ENCODE measurements at regions not wholly inside any gene's neighbourhood (a gene's known extent, or its start where the extent isn't known, plus 50 kb on each side); places are given as distances from the start of the nearest gene placed in this dataset.
A peak's percentile ranks its signal among the peaks of the same experiment; 100 is the strongest.

DNA sequence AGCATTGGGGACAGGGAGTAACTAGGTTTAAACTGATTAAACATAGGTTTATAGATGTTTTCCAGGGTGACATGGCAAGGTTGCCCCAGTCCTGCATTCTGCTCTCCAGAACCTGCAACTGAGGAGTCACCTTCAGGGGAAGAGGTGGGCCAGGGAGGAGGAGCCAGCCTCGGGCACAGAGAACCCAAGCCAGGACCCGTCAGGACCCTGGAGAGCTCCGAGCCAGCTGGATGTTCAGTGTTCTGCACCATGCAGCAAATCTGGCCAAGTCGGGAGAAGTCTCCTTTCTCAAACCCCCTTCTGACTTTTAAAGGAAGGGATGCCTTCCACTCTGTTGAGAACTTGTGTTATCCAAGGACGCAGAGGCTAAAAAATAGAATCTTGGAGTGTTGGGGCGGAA lies 62.1 kb upstream of the SLC6A11 start:
- H3K36me3 ChIP-seq (replicated peaks in 1 of 2; ENCODE audit: control insufficient read depth in 1 of 2, insufficient read depth in 2 of 2, low read length in 1 of 2), result no peaks in the 10 kb centered on the region
- no peak overlapping the region for H3K27ac ChIP-seq (ENCODE audit: low read depth in 2 of 2, low read length in 1 of 2)
- ChIA-PET POLR2A (no interaction called here), CTCF (interaction anchor here (0.9 to 12.7 kb wide), 3 partner anchors 15 to 336 kb away, joined by 3 to 152 read pairs (median 31); no protein-coding TSS in a partner anchor)
- H3K4me3 ChIP-seq (ENCODE audit: low read depth in 2 of 2, low read length in 1 of 2), result no peak overlapping the region
- TF ChIP-seq, protein P1, sequence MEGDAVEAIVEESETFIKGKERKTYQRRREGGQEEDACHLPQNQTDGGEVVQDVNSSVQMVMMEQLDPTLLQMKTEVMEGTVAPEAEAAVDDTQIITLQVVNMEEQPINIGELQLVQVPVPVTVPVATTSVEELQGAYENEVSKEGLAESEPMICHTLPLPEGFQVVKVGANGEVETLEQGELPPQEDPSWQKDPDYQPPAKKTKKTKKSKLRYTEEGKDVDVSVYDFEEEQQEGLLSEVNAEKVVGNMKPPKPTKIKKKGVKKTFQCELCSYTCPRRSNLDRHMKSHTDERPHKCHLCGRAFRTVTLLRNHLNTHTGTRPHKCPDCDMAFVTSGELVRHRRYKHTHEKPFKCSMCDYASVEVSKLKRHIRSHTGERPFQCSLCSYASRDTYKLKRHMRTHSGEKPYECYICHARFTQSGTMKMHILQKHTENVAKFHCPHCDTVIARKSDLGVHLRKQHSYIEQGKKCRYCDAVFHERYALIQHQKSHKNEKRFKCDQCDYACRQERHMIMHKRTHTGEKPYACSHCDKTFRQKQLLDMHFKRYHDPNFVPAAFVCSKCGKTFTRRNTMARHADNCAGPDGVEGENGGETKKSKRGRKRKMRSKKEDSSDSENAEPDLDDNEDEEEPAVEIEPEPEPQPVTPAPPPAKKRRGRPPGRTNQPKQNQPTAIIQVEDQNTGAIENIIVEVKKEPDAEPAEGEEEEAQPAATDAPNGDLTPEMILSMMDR (IDR thresholded peaks at IDR 0.05), result no peak
- TF ChIP-seq, protein P2, sequence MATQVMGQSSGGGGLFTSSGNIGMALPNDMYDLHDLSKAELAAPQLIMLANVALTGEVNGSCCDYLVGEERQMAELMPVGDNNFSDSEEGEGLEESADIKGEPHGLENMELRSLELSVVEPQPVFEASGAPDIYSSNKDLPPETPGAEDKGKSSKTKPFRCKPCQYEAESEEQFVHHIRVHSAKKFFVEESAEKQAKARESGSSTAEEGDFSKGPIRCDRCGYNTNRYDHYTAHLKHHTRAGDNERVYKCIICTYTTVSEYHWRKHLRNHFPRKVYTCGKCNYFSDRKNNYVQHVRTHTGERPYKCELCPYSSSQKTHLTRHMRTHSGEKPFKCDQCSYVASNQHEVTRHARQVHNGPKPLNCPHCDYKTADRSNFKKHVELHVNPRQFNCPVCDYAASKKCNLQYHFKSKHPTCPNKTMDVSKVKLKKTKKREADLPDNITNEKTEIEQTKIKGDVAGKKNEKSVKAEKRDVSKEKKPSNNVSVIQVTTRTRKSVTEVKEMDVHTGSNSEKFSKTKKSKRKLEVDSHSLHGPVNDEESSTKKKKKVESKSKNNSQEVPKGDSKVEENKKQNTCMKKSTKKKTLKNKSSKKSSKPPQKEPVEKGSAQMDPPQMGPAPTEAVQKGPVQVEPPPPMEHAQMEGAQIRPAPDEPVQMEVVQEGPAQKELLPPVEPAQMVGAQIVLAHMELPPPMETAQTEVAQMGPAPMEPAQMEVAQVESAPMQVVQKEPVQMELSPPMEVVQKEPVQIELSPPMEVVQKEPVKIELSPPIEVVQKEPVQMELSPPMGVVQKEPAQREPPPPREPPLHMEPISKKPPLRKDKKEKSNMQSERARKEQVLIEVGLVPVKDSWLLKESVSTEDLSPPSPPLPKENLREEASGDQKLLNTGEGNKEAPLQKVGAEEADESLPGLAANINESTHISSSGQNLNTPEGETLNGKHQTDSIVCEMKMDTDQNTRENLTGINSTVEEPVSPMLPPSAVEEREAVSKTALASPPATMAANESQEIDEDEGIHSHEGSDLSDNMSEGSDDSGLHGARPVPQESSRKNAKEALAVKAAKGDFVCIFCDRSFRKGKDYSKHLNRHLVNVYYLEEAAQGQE (IDR thresholded peaks at IDR 0.05; ENCODE audit: low read depth, low read length), result peak; percentile 97
- H3F3A ChIP-seq (replicated peaks; ENCODE audit: insufficient read depth), result no peaks in the 10 kb centered on the region
- no peaks in the 10 kb centered on the region for H3K79me2 ChIP-seq (ENCODE audit: insufficient read depth)
- no peak for DNase-seq
- H3K9me2 ChIP-seq, result no peaks in the 10 kb centered on the region
- no peak overlapping the region for H2AFZ ChIP-seq (ENCODE audit: low read depth)
- 20% methylated on average over 5 of the region's 6 CpGs for WGBS (ENCODE audit: low lambda C conversion rate)
- H3K9ac ChIP-seq, result no peak overlapping the region
- H4K20me1 ChIP-seq (ENCODE audit: insufficient read depth), result no peaks in the 10 kb centered on the region
- H3K27me3 ChIP-seq (ENCODE audit: insufficient read depth), result no peaks in the 10 kb centered on the region
- H3K4me2 ChIP-seq, result no peak overlapping the region
- H3K9me3 ChIP-seq, result no peaks in the 10 kb centered on the region
- no peaks in the 10 kb centered on the region; a peak in 1 of 4 replicates for H3K4me1 ChIP-seq (ENCODE audit: control insufficient read depth in 1 of 2, insufficient read depth in 2 of 2, low read depth in 1 of 2, low read length in 1 of 2)

DNA sequence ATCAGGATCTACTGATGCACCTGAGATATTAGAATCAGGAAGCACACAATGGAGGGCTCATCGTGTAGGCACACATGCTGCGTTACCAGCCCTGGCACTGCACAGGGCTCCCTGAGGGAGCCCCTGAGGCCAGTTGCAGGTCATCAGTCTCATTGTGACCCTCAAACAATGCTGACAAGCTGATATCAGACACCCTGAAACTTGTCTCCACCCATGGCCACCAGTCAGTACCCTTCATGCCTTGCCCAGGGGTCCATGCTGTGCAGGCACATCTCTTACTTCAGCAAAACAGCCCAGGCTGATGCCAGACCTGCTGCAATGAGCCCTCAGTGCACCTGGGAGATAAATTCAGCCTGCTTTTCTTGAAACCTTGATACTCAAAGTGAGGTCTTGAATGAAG lies 59.5 kb upstream of the SLC6A11 start:
- CTCF ChIA-PET, result interaction anchor here (1.0 to 12.7 kb wide), 12 partner anchors 12 to 339 kb away, joined by 3 to 152 read pairs (median 4); no protein-coding TSS in a partner anchor
- POLR2A ChIA-PET, result no interaction called here
- no peaks in the 10 kb centered on the region for H3K9me3 ChIP-seq
- no peaks in the 10 kb centered on the region for H3K36me3 ChIP-seq (replicated peaks in 1 of 2; ENCODE audit: control insufficient read depth in 1 of 2, insufficient read depth in 2 of 2, low read length in 1 of 2)
- no peak overlapping the region for H2AFZ ChIP-seq (ENCODE audit: low read depth)
- H3K9ac ChIP-seq, result no peak overlapping the region
- no peak overlapping the region for H3K4me2 ChIP-seq
- no peak overlapping the region for H3K27ac ChIP-seq (ENCODE audit: low read depth in 2 of 2, low read length in 1 of 2)
- no peak for DNase-seq
- no peaks in the 10 kb centered on the region for H3K9me2 ChIP-seq
- WGBS (ENCODE audit: low lambda C conversion rate), result no CpG with 5 or more reads among the region's 2 CpGs
- H3F3A ChIP-seq (replicated peaks; ENCODE audit: insufficient read depth), result no peaks in the 10 kb centered on the region
- H4K20me1 ChIP-seq (ENCODE audit: insufficient read depth), result no peaks in the 10 kb centered on the region
- no peaks in the 10 kb centered on the region; a peak in 1 of 4 replicates for H3K4me1 ChIP-seq (ENCODE audit: control insufficient read depth in 1 of 2, insufficient read depth in 2 of 2, low read depth in 1 of 2, low read length in 1 of 2)
- H3K4me3 ChIP-seq (ENCODE audit: low read depth in 2 of 2, low read length in 1 of 2), result no peak overlapping the region
- no peaks in the 10 kb centered on the region for H3K27me3 ChIP-seq (ENCODE audit: insufficient read depth)
- no peaks in the 10 kb centered on the region for H3K79me2 ChIP-seq (ENCODE audit: insufficient read depth)
- TF ChIP-seq, protein P2 (IDR thresholded peaks at IDR 0.05; ENCODE audit: low read depth, low read length), result no peak
- TF ChIP-seq NRF1 (IDR thresholded peaks at IDR 0.05; ENCODE audit: low read depth, low read length), result no peak
- no peak for TF ChIP-seq RCOR1 (IDR thresholded peaks at IDR 0.05; ENCODE audit: low read length)
- no peak for TF ChIP-seq EZH2phosphoT487 (IDR thresholded peaks at IDR 0.05; ENCODE audit: borderline replicate concordance, low read depth)
- TF ChIP-seq SMC3 (IDR thresholded peaks at IDR 0.05; ENCODE audit: low read depth, low read length), result no peak
- TF ChIP-seq, protein P3, sequence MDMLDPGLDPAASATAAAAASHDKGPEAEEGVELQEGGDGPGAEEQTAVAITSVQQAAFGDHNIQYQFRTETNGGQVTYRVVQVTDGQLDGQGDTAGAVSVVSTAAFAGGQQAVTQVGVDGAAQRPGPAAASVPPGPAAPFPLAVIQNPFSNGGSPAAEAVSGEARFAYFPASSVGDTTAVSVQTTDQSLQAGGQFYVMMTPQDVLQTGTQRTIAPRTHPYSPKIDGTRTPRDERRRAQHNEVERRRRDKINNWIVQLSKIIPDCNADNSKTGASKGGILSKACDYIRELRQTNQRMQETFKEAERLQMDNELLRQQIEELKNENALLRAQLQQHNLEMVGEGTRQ (IDR thresholded peaks at IDR 0.05; ENCODE audit: borderline replicate concordance, low read depth, low read length), result no peak
- TF ChIP-seq, protein P4, sequence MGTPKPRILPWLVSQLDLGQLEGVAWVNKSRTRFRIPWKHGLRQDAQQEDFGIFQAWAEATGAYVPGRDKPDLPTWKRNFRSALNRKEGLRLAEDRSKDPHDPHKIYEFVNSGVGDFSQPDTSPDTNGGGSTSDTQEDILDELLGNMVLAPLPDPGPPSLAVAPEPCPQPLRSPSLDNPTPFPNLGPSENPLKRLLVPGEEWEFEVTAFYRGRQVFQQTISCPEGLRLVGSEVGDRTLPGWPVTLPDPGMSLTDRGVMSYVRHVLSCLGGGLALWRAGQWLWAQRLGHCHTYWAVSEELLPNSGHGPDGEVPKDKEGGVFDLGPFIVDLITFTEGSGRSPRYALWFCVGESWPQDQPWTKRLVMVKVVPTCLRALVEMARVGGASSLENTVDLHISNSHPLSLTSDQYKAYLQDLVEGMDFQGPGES (IDR thresholded peaks at IDR 0.05; ENCODE audit: low read depth, low read length), result no peak
- no peak for TF ChIP-seq SIN3A (IDR thresholded peaks at IDR 0.05; ENCODE audit: borderline replicate concordance, low read depth, low read length)
- TF ChIP-seq NFIC (IDR thresholded peaks at IDR 0.05; ENCODE audit: borderline replicate concordance), result no peak
- TF ChIP-seq YY1 (IDR thresholded peaks at IDR 0.05; ENCODE audit: low read depth), result no peak
- TF ChIP-seq, protein P5, sequence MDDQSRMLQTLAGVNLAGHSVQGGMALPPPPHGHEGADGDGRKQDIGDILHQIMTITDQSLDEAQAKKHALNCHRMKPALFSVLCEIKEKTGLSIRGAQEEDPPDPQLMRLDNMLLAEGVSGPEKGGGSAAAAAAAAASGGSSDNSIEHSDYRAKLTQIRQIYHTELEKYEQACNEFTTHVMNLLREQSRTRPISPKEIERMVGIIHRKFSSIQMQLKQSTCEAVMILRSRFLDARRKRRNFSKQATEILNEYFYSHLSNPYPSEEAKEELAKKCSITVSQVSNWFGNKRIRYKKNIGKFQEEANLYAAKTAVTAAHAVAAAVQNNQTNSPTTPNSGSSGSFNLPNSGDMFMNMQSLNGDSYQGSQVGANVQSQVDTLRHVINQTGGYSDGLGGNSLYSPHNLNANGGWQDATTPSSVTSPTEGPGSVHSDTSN (IDR thresholded peaks at IDR 0.05), result no peak
- no peak for TF ChIP-seq FOSL2 (IDR thresholded peaks at IDR 0.05; ENCODE audit: borderline replicate concordance, low read depth)
- TF ChIP-seq MXI1 (IDR thresholded peaks at IDR 0.05; ENCODE audit: low read depth, low read length), result no peak
